NCI-H2196 (cell line): ENCODE measurements at regions not wholly inside any gene's neighbourhood (a gene's known extent, or its start where the extent isn't known, plus 50 kb on each side); places are given as distances from the start of the nearest gene placed in this dataset.

Experiments
- DNase-seq: peaks from one replicate; lab custom pipeline; 2025; ENCODE audit not compliant: unreplicated experiment; lab: John Stamatoyannopoulos, UW

DNA sequence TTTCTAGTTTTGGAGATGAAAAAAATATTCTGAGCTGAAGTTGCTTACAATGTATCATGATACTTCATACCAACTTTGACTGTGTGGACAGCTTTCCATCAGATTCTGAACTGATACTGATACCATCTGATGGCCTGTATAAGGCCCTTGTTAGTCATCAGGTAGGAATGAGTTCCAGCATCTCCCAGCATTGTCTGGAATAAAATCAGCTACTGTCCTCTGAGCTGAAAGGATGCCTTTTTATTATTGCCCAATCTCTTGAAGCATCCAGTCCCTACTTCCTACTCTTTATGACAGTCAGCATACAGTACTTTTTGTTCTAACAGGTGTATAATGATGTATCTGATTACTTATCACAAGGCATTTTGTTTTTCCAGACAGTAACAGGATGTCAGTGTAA lies 70.6 kb upstream of the EYA4 start:
- DNase-seq, result no peak

DNA sequence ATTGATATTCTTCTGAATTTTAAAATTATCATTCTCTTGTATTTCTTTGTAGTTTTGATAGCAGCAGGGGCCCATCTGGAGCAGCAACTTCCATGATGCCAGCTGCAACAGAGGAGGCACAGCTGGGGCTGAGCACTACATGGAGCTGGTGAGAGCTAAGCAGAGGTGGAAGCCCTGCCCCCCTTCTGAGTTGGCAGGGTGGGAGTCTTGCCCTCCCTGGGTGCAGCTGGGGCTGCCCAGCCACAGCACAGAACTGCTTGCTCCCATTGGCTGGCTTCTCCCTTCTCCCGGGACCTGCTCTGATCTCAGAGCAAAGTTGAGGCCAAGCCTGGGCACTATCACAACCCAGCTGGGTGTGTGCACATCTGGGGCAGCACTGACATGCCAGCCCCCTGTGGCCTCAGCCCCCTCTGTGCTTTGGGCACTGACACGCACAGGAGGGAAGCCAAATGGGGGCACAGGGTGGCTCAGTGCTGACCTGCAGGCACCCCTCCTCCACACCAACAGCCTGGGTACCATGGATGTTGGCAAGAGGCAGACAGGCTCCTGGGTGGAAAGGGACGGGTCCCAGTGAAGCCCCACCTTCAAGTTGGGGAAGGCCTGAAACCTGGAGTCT lies 69.1 kb upstream of the EYA4 start:
- no peak for DNase-seq

DNA sequence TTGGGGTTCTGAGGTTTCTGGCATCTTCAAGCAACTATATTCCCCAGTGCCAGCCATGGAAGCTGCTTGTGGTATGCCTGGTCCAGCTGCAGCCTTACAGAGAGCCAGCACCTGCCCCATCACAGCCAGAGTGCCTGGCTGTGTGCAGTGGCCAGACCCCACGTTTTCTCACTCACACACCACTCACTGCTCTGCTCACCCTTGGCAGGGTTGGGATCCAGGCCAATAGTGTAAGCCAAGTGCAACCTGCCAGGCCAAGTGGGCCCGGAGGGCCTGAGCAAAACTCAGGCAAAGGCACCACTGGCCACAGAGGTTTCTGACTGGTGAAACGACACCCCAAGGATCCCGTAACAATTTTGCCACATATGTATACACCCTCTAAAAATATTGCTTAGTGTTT lies 67.9 kb upstream of the EYA4 start:
- no peak for DNase-seq

DNA sequence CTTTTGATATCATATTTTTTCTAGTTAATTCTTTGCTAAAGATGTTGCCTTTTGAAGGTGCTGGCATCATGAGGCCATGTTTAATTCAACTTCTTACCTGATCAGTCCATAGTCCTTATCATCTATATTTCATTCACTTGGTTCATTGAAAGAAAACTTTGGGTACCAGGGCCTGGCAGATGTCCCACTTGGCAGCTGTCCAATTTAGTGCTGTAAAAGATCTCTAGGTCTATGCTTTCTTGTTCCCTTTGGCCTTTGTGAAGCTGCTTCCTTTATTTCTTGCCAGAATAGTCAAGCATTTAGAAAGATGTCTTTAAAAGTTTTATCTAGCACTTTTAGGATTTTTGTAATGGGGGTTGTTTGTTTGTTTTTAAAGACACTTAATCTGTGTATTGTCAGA lies 61.7 kb upstream of the EYA4 start:
- DNase-seq, result peak; percentile 30

DNA sequence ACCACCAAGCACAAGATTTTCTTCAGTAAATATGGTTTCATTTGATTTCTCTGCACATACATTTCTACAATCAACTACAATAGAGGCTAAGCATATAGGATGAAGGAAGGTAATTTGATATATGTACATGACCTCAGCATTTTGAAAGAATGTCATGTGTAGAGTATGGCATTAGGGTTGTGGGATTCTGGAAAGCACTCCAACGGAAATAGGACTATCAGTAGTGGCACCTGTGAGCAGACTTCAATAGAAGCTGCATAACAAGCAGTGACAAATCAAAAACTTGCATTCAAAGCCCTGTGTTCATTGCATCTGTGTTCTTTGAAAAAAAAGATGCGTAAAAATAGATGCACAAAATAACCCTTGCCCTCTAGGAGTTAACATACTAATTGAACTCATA lies 57.5 kb upstream of the EYA4 start:
- no peak for DNase-seq

DNA sequence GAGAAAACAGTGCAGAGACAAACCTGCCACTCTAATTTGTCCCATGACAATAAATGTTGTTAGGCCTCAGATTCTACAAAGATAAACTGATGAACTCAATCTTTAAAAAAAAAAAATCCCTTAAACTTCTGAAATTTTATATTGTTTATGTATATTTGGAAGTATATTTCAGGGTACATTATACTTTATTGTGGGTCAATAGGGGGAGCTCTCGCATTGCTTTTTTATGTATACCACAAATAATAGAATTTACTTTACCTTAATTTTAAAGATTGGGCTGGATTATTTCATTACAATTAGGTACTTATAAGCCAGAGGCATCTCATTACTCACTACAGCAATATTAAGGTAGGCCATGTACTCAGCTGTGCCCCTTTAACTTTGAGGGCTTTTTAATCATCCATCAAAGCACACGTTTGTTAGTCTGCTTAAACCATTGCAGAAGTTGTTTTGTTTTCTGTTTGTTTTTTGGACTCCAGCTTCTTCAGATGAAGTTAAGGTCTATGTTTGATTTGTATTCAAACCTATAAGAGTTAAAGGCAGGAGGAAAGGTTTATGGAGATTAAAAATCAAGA lies 56.3 kb upstream of the EYA4 start:
- peak; percentile 25 for DNase-seq

DNA sequence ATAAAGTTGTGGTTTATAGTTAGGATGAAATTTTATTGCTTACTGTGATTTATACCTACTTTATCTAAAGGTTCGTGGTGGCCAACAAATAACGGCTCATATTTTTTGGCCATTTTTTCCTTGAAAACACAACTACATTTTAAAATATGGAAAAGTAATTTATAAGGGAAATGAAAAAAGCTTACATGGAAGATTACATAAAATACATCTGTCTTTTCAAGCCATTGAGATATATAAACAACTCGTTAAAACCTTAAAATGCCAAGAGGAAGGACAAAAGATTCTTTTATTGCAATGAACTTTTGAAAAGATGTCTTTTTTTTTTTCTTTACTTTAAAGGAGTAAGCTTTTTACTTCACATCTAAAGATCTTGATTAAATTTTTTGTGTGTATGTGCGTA lies 55.4 kb upstream of the EYA4 start:
- DNase-seq, result no peak

DNA sequence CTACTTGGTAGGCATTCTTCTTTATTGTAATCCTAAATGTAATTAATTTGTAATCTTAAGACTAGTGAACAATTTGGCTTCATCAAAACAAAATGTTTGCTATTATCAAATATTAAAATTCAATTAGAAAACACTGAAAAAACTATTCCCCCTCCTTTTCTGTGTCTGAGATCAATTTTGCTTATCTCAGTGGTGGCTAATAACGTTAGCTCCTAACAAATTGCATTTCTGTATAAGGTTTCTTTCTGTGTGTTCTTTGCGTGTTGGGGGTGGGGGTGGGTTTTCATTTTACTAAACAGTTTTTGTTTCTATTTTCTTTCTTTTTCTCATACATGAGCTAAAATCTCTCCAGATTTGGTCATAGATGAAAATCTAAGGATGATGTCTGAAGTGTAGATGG lies 54.0 kb upstream of the EYA4 start:
- DNase-seq, result no peak

DNA sequence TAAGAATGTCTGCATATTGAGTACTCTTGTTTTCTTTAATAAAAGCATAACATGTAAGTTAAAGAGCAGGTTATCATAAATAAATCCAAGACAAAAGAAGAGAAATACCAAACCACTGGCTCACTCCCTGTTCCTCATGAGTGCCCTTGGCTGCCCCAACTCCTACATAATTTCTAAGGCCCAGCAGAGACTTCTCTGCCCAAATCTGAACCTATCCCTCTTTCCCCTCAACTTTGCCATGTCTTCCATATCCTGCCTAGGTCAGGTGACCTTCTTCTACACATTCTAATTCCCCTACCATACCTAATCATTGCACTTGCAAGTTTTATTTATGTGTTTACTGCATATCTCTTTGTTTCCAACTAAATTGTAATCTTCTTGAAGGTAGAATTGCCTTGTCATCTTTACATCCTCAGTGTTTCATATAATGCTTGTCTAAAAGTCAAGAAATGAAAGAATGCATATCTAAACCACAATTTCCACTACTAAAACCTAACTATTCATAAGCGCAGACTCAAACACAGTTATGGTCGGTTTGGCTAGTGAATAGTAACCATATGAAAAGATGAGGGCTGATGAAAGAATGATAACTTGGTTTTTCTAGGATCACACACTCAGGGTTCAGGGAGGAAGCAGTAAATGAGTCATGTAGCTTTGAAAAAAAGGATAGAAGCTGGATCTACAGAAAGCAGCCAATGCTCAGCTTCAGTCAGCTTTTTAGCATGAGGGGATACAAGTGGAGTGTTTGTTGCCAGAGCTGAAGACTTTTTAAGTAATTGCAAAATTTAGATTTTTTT lies 53.3 kb upstream of the EYA4 start:
- DNase-seq, result no peak

DNA sequence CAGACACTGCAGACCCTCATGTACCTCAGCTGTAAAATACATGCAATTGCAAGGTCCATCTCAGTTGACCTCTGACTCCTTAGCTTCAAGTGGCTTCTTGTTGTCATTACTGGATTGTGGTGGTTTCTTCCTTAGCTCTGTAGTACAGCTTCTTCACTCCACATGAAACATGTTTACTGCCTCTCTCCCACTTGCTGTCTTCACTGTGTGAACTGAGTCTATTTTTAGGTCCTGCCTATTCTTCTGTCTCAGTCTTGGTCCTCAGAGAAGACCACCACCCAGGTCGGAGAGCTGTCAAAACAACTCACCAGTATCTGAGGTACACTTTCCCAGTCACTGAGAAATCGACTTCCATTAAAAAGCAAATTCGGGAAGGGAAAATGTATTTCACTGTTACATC lies 50.2 kb upstream of the EYA4 start:
- DNase-seq, result no peak

DNA sequence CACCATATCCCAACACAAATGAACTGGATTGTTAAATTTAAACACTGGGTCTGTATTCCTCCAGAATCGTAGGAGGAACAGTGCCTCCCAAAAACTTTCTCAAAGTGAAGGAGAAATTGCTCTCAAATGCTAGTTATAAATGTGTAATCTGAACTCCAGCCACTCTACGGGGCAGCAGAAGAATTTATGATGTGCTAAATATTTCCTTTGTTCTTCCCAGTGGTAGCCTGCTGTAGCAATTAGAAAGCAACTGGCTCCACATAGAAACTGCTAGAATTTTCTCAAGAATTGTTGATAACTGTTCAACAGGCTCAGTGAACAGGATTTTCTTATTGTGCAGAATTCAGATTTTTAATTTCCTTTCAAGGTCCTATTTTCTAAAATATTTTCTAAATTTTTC lies 49.8 kb upstream of the EYA4 start:
- no peak for DNase-seq
